Cortex of kidney (tissue), 1 donor: ENCODE measurements at regions not wholly inside any gene's neighbourhood (a gene's known extent, or its start where the extent isn't known, plus 50 kb on each side); places are given as distances from the start of the nearest gene placed in this dataset.
"Not testable (repeated sequence)": the region's sequence is repeated elsewhere in the genome, so short reads cannot be mapped to it uniquely, and the experiment has no call there.

ENCODE experiments used
- DNase-seq: peaks from one replicate; lab custom pipeline; 2025; lab: John Stamatoyannopoulos, UW

GRCh38 chr3:72080800-72081199, 295.9 kb upstream of the PROK2 start:
- no peak for DNase-seq

- DNase-seq, result no peak
Observed at GRCh38 chr3:72080095-72080494, 295.1 kb upstream of the PROK2 start.

- no peak for DNase-seq
Observed at GRCh38 chr3:72079369-72079872, 294.5 kb upstream of the PROK2 start.

GRCh38 chr3:72078676-72079368, 293.9 kb upstream of the PROK2 start:
- no peak for DNase-seq

GRCh38 chr3:72077473-72078259, 292.7 kb upstream of the PROK2 start:
- DNase-seq, result no peak

- not testable (repeated sequence) for DNase-seq
Observed at GRCh38 chr3:72075848-72076247, 290.9 kb upstream of the PROK2 start.

- DNase-seq, result no peak
Observed at GRCh38 chr3:72071624-72072023, 286.7 kb upstream of the PROK2 start.

GRCh38 chr3:72070005-72070404, 285.1 kb upstream of the PROK2 start:
- DNase-seq, result no peak

GRCh38 chr3:72069543-72069942, 284.6 kb upstream of the PROK2 start:
- no peak for DNase-seq

- no peak for DNase-seq
Observed at GRCh38 chr3:72068621-72069020, 283.7 kb upstream of the PROK2 start.

- no peak for DNase-seq
Observed at GRCh38 chr3:72067721-72068120, 282.8 kb upstream of the PROK2 start.

GRCh38 chr3:72065872-72066641, 281.1 kb upstream of the PROK2 start:
- DNase-seq, result no peak

GRCh38 chr3:72065236-72065635, 280.3 kb upstream of the PROK2 start:
- DNase-seq, result no peak

GRCh38 chr3:72064727-72065126, 279.8 kb upstream of the PROK2 start:
- DNase-seq, result not testable (repeated sequence)

GRCh38 chr3:72062017-72062416, 277.1 kb upstream of the PROK2 start:
- DNase-seq, result no peak

GRCh38 chr3:72060447-72061034, 275.6 kb upstream of the PROK2 start:
- no peak for DNase-seq

- DNase-seq, result no peak
Observed at GRCh38 chr3:72058493-72059081, 273.6 kb upstream of the PROK2 start.

GRCh38 chr3:72055436-72055835, 270.5 kb upstream of the PROK2 start:
- DNase-seq, result no peak

- DNase-seq, result no peak
Observed at GRCh38 chr3:72054976-72055375, 270.0 kb upstream of the PROK2 start.

- no peak for DNase-seq
Observed at GRCh38 chr3:72052841-72053409, 268.0 kb upstream of the PROK2 start.

- no peak for DNase-seq
Observed at GRCh38 chr3:72050771-72051170, 265.8 kb upstream of the PROK2 start.
